Hematopoietic multipotent progenitor cell treated with erythropoietin and hydrocortisone succinate and interleukin-3 and kit ligand, for 8 days (in vitro differentiated cells): ENCODE measurements at regions not wholly inside any gene's neighbourhood (a gene's known extent, or its start where the extent isn't known, plus 50 kb on each side); places are given as distances from the start of the nearest gene placed in this dataset.
A peak's percentile ranks its signal among the peaks of the same experiment; 100 is the strongest.

Experiments
- DNase-seq: peaks from one replicate; pipeline ENCODE4 v3.0.0-alpha.2; 2015

DNA sequence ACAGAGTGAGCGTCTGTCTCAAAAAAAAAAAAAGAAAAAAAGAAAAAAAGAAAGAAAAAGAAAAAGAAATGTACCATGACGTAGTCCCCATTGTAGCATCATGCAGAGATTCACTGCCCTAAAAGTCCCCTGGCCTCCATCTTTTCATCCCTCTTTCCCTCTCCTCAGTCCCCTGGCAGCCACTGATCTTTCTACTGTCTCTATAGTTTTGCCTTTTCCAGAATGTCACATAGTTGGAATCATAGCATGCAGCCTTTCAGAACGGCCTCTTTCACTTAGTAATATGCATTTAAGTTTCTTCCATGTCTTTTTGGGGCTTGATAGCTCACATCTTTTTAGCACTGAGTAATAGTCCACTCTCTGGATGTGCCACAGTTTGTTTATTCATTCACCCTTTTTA is 60.5 kb upstream of the NCOR2 start:
- DNase-seq = no peak

DNA sequence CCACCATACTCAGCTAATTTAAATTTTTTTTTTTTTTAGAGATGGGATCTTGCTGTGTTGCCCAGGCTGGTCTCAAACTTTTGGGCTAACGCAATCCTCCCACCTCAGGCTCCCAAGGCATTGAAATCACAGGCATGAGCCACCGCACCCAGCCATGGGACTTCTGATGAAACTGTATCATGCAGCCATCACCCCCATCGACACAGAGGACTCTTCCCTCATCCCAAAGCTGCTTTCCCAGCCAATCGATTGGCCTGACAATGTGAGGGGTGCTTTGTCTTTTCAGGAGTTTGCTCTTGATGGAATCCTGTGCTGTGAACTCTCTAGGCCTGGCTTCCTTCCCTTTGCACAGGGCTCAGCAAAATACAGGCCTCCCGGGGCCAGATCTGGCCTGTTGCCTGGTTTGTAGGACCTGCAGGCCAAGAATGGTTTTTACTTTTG is 59.6 kb upstream of the NCOR2 start:
- no peak for DNase-seq

DNA sequence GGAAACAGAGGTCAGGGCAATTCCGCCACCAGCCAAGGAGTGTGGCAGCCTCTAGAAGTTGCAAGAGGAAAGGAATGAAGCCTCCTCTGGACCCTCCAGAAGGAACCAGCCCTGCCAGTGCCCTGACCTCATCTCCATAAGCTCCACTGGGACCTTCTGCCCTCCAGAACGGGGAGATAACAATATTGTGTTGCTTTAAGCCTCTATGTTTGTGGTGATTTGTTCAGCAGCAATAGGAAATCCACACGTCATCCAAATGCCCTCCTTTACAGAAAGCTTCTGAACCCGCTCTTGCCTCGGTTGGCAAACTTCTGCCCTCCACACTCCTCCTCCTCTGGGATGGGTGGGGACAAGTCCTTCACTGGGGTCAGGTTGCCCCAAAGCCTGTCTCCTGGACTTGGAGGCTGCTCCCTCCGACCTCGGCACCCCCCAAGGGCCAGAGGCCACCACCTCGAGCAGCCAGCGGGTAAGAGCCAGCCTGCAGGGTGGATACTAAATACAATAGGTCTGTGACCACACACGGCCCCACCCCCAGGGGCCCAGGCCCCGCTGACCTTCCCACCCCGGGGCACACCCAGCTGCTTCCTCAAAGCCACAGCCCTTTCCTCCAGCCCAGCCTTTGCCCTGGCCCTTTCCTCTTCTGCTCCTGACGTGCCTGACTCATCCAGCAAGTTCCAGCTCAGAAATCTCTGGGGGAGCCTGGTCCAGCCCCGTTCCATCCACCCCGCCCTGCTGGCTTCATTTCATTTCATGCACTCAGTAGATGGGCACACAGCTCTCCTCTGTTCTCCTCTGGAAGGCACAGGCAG is 58.7 kb upstream of the NCOR2 start:
- DNase-seq = peak; percentile 42

DNA sequence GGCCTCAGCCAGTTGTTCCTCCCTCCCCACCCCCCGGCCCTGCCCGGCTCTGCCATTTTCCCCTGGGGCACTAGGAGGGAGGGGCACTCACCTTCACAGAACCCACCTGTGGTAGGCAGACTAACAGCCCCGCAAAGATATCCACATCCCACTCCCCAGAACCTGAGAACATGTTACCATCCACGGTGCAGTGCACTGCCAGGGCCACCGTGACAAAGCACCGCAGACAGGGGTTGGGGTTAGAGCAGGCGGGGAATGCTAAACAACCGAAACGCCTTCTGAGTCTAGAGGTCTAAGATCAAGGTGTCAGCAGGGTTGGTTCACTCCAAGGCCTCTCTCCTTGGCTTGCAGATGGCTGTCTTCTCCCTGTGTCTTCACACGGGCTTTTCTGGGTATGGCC is 57.4 kb upstream of the NCOR2 start:
- no peak for DNase-seq

DNA sequence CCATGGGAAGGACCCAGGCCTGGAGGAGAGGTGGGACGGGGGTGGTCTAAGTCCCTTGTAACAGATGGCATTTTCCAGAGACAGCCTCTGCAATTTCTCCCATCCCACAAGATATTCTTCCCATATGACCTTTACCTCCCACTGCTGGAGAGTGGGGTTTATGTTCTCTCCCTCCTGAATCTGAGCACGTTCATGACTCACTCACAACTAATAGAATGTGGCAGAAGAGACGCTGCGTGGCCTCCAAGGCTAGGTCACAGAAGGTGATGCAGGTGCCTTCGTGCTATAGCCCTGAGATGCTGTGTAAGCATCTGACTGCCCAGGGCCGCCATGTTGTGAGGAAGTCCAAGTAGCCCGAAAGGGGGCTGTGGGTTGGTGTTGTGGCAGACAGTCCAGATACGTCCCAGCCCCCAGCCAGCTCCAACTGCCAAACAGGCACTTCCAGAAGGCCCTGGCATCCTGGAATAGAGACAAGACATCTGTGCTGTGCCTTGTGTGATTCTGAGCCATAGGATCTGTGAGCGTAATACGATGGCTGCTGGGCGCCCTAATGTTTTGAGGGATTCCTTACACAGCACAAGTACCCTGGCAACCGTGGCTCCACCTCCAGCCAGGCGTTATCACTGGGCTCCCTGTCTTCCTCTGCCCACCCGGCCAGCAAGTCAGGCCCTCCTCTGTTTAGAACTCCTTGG is 56.1 kb upstream of the NCOR2 start:
- DNase-seq = no peak

DNA sequence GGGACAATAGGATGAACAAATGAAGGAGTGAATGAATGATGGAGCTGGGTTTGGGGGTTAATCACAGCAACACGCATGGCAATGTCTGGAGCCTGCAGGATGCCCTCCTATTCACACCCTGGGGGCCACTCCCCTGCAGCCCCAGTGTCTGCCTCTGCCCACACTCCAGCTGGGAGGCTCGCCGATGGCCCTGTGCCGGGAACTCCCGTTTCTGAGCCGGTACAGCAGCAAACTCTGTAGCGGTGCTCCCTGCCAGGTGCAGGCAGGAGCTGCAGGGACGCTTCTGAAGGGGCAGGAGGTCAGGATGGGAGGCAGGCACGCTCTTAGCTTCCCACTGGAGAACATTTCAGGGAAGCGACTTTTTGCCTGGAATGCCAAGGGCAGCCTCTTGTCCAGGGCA is 55.4 kb upstream of the NCOR2 start:
- DNase-seq = no peak

DNA sequence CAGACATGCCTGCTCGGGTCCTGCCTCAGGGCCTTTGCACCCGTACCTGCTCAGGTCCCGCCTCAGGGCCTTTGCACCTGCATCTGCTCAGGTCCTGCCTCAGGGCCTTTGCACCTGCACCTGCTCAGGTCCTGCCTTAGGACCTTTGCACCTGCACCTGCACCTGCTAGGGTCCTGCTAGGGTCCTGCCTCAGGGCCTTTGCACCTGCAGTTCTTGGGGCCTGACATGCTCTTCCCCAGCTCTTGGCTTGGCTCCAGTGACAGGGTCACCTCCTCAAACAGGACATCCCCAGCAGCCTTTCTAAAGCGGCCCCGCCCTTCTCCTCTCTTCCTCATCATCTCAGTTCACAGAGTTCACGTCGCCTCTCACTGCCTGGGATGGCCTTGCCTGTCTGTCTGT is 54.9 kb upstream of the NCOR2 start:
- DNase-seq = no peak

DNA sequence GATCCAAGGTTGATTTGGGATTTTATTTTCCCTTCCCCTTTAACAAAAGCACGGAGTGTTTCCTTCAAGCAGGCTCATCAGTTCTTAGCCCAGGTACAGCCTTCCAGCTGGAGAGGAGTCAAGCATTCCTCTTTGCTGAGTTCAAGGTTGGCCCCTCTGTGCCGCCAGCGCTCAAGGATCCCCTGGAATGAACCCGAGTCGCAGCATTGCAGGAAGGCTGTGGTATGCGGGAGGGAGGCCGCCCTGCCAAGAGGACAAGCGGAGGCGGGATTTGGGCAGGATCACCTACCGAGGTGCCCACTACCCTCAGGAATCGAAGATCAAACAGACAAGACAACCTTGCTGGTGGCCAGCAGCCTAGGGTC is 53.9 kb upstream of the NCOR2 start:
- DNase-seq = no peak

DNA sequence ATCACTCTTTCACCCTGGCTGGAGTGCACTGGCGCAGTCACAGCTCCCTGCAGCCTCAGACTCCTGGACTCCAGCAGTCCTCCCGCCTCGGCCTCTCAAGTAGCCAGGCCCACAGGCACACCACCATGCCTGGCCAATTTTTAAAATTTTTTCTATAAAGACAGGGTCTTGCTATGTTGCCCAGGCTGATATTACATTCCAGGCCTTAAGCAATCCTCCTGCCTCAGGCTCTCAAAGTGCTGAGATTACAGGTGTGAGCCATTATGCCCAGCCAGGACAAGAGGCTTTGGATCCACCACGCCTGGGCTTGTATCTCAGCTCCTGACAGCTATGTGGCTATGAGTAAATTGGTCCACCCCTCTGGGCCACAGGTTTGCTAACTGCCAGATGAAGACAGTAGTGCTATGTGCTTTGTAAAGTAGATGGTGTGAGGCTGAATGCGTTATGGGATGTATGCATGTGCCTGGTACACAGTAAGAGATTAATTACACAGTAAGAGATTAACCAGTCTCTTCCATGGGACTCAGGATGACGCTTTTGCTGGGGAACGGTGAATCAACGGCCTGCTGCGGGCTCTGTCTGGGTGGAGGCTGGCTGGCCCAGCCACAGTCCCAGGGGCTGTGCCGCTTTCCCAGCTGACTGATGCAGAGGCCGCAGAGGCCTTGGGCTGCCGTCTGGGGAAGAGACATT is 53.3 kb upstream of the NCOR2 start:
- DNase-seq = no peak

DNA sequence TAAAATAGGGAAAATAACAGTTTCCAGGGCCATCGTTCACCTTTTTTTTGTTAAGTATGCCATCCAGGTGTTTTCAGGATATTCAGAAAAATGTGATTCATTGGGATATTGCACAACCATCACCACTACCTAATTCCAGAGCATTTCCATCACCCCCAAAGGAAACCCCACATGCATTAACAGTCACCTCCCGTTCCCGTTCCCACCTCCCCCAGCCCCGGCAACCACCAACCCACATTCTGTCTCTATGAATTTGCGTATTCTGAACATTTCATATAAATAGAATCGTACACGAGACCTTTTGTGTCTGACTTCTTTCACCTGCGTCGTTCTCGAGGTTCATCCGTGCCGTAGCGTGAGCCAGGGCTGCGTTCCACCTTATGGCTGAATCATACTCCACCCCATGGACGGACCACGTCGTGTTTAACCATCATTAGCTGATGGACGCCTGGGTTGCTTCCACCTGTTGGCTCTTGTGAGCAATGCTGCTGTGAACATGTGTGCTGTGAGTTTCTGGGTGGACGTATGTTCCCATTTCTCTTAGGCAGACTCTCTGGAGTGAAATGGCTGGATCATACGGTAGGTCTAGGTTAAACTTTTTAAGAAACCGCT is 51.0 kb upstream of the NCOR2 start:
- no peak for DNase-seq

DNA sequence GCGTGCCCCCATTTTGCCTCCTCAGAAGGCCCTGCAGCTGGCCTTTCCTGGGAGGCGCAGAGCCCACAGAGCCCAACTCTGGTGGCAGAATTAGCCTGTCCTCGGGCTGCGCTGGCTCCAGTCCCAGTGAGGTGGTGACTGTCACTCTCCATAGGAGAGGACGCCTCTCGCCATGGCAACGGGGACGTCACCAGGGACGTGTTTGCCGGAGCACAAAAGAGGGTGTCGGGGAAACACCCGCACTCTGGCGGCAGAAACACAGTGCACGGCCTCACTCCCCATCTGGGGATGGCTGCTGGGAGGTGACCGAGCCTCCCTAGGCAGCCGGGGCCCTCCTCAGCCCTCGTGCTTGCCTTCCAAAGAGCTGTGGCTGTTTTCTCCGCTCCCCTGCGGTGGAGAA is 50.2 kb upstream of the NCOR2 start:
- DNase-seq = no peak
